VCaP (cell line): ENCODE measurements at regions not wholly inside any gene's neighbourhood (a gene's known extent, or its start where the extent isn't known, plus 50 kb on each side); places are given as distances from the start of the nearest gene placed in this dataset.

Source experiments
- H3K27ac ChIP-seq: fragments of 450-650 bp; 2 replicates; pipeline ENCODE4 v1.5.1; 2017
- CTCF ChIP-seq: fragments of 450-650 bp; conservative IDR thresholded peaks from 2 replicates; pipeline ENCODE4 v1.5.1; 2017; ENCODE audit warnings: mild to moderate bottlenecking, moderate library complexity

GRCh38 chr3:34352778-34353331 lies 554.4 kb downstream of the PDCD6IP start:
- H3K27ac ChIP-seq, result no peak overlapping the region
- no peak for TF ChIP-seq CTCF

- H3K27ac ChIP-seq, result no peak overlapping the region
- TF ChIP-seq CTCF, result no peak
Observed at GRCh38 chr3:34357461-34357860, 559.0 kb downstream of the PDCD6IP start.

GRCh38 chr3:34359064-34359463 lies 560.6 kb downstream of the PDCD6IP start:
- no peak for TF ChIP-seq CTCF
- H3K27ac ChIP-seq, result no peak overlapping the region

- TF ChIP-seq CTCF, result no peak
- H3K27ac ChIP-seq, result no peak overlapping the region
Observed at GRCh38 chr3:34360713-34361112, 562.3 kb downstream of the PDCD6IP start.

GRCh38 chr3:34361921-34362320 lies 563.5 kb downstream of the PDCD6IP start:
- H3K27ac ChIP-seq, result peak overlapping the region; percentile 4; the same call in 1 of the 2 replicates
- TF ChIP-seq CTCF, result no peak

- 0 out of 2 replicates have a peak overlapping the region, but pooled peaks have one; percentile 7 for H3K27ac ChIP-seq
- no peak for TF ChIP-seq CTCF
Observed at GRCh38 chr3:34362910-34363309, 564.5 kb downstream of the PDCD6IP start.

- TF ChIP-seq CTCF, result no peak
- H3K27ac ChIP-seq, result no peak overlapping the region
Observed at GRCh38 chr3:34363881-34364280, 565.5 kb downstream of the PDCD6IP start.
